GM23338 (cell line): ENCODE measurements at regions not wholly inside any gene's neighbourhood (a gene's known extent, or its start where the extent isn't known, plus 50 kb on each side); places are given as distances from the start of the nearest gene placed in this dataset.

Experiments used
- ATAC-seq: fragments of 200-7000 bp; cut with Tn5 transposase; 3 replicates; pipeline ENCODE4 v1.9.1; 2020
- DNase-seq: peaks from one replicate; pipeline ENCODE4 v3.0.0-alpha.2; 2015; ENCODE audit warnings: low spot score
- H2AFZ ChIP-seq: fragments of 200-600 bp; sonication (generic); 2 replicates; pipeline ENCODE4 v1.8.0; 2016; ENCODE audit warnings: antibody characterized with exemption, mild to moderate bottlenecking, moderate library complexity
- H3F3A ChIP-seq: fragments of 200-600 bp; sonication (generic); replicated peaks from 2 replicates; pipeline ENCODE4 v1.8.0; 2017; ENCODE audit warnings: antibody characterized with exemption, mixed run types, low read depth
- H3K27ac ChIP-seq: fragments of 200-600 bp; sonication (generic); 2 replicates; pipeline ENCODE4 v1.6.1; 2016; ENCODE audit warnings: low read depth
- H3K27me3 ChIP-seq: fragments of 200-600 bp; sonication (generic); 2 replicates; pipeline ENCODE4 v1.8.0; 2016; ENCODE audit warnings: mild to moderate bottlenecking, mixed run types, moderate library complexity; ENCODE audit not compliant: insufficient read depth
- H3K36me3 ChIP-seq: fragments of 200-600 bp; sonication (generic); 2 replicates; pipeline ENCODE4 v1.8.0; 2016; ENCODE audit warnings: mild to moderate bottlenecking; ENCODE audit not compliant: insufficient read depth
- H3K4me1 ChIP-seq: fragments of 200-600 bp; sonication (generic); 2 replicates; pipeline ENCODE4 v1.8.0; 2016; ENCODE audit warnings: mild to moderate bottlenecking, moderate library complexity; ENCODE audit not compliant: insufficient read depth
- H3K4me2 ChIP-seq: fragments of 200-600 bp; sonication (generic); 2 replicates; pipeline ENCODE4 v1.7.1; 2017; ENCODE audit warnings: mixed run types
- H3K4me3 ChIP-seq: fragments of 200-600 bp; sonication (generic); 2 replicates; pipeline ENCODE4 v1.6.1; 2016; ENCODE audit warnings: mixed run types
- H3K79me2 ChIP-seq: fragments of 200-600 bp; sonication (generic); replicated peaks from 2 replicates; pipeline ENCODE4 v1.8.0; 2017; ENCODE audit warnings: mild to moderate bottlenecking; ENCODE audit not compliant: insufficient read depth
- H3K9me2 ChIP-seq: fragments of 200-600 bp; sonication (generic); 2 replicates; pipeline ENCODE4 v1.8.0; 2017; ENCODE audit not compliant: insufficient read depth
- H4K20me1 ChIP-seq: fragments of 200-600 bp; sonication (generic); replicated peaks from 2 replicates; pipeline ENCODE4 v1.8.0; 2017; ENCODE audit warnings: mild to moderate bottlenecking; ENCODE audit not compliant: insufficient read depth
- H3K27ac Mint-ChIP-seq: 2 replicates; pipeline ENCODE4 v1.8.0; 2020; ENCODE audit warnings: inconsistent platforms, mild to moderate bottlenecking, moderate library complexity, mixed read lengths
- H3K27me3 Mint-ChIP-seq: 3 replicates; pipeline ENCODE4 v1.8.0; 2022; ENCODE audit warnings: low read depth, mild to moderate bottlenecking, moderate library complexity, mixed read lengths, inconsistent platforms; ENCODE audit not compliant: insufficient read depth, poor library complexity
- H3K36me3 Mint-ChIP-seq: 3 replicates; pipeline ENCODE4 v1.8.0; 2021; ENCODE audit warnings: low read depth, mild to moderate bottlenecking, inconsistent platforms, moderate library complexity, mixed read lengths
- H3K4me1 Mint-ChIP-seq: 3 replicates; pipeline ENCODE4 v1.8.0; 2020; ENCODE audit warnings: mild to moderate bottlenecking, inconsistent platforms, mixed read lengths
- H3K4me3 Mint-ChIP-seq: 3 replicates; pipeline ENCODE4 v1.8.0; 2021; ENCODE audit warnings: moderate library complexity, mild to moderate bottlenecking, inconsistent platforms, mixed read lengths
- H3K9me3 Mint-ChIP-seq: 3 replicates; pipeline ENCODE4 v1.8.0; 2020; ENCODE audit warnings: moderate library complexity, mild to moderate bottlenecking, inconsistent platforms, mixed read lengths
- CREB1 ChIP-seq: fragments of 250-450 bp; sonication (Bioruptor Pico); IDR thresholded peaks from 2 replicates; pipeline ENCODE4 v1.5.0; 2020; ENCODE audit warnings: low read depth, mild to moderate bottlenecking, moderate library complexity
- CTCF ChIP-seq, 2 experiments: fragments of 200-600 bp in 1 of 2; sonication (generic) in 1 of 2; conservative IDR thresholded peaks; 2 replicates each; pipeline versions ENCODE4 v1.5.1 to v1.6.1; 2016 to 2017; ENCODE audit warnings: antibody characterized with exemption in 2 of 2, low read depth in 2 of 2, mild to moderate bottlenecking in 2 of 2, moderate library complexity in 1 of 2
- EZH2 ChIP-seq: fragments of 200-600 bp; sonication (generic); IDR thresholded peaks from one replicate; pipeline ENCODE4 v1.8.0; 2017; ENCODE audit warnings: antibody characterized with exemption, mild to moderate bottlenecking, low read depth; ENCODE audit not compliant: unreplicated experiment
- EZH2phosphoT487 ChIP-seq: fragments of 200-600 bp; sonication (generic); IDR thresholded peaks from one replicate; pipeline ENCODE4 v1.8.1; 2018; ENCODE audit warnings: antibody characterized with exemption; ENCODE audit not compliant: unreplicated experiment
- JUNB ChIP-seq: IDR thresholded peaks from one replicate; pipeline ENCODE4 v1.6.1; 2016; ENCODE audit warnings: antibody characterized with exemption; ENCODE audit not compliant: unreplicated experiment
- NANOG ChIP-seq: IDR thresholded peaks from 2 replicates; pipeline ENCODE4 v1.6.1; 2016; ENCODE audit warnings: antibody characterized with exemption, borderline replicate concordance
- POLR2AphosphoS5 ChIP-seq: IDR thresholded peaks from 2 replicates; pipeline ENCODE4 v1.6.1; 2016; ENCODE audit warnings: antibody characterized with exemption, low read depth
- STAT1 ChIP-seq: IDR thresholded peaks from one replicate; pipeline ENCODE4 v1.6.1; 2016; ENCODE audit warnings: antibody characterized with exemption; ENCODE audit not compliant: unreplicated experiment
- ZNF114 ChIP-seq: fragments of 250-450 bp; sonication (Bioruptor Pico); IDR thresholded peaks from 2 replicates; pipeline ENCODE4 v1.5.0; 2020; ENCODE audit warnings: mild to moderate bottlenecking, moderate library complexity
- ZNF331 ChIP-seq: fragments of 250-450 bp; sonication (Bioruptor Pico); IDR thresholded peaks from 2 replicates; pipeline ENCODE4 v1.5.0; 2020; ENCODE audit warnings: low read depth, mild to moderate bottlenecking, moderate library complexity
- TF ChIP-seq, protein P1 (sequence below): IDR thresholded peaks from one replicate; pipeline ENCODE4 v1.6.1; 2018; ENCODE audit warnings: antibody characterized with exemption; ENCODE audit not compliant: unreplicated experiment
- TF ChIP-seq, protein P2 (sequence below): IDR thresholded peaks from 2 replicates; pipeline ENCODE4 v1.6.1; 2016; ENCODE audit warnings: antibody characterized with exemption

DNA sequence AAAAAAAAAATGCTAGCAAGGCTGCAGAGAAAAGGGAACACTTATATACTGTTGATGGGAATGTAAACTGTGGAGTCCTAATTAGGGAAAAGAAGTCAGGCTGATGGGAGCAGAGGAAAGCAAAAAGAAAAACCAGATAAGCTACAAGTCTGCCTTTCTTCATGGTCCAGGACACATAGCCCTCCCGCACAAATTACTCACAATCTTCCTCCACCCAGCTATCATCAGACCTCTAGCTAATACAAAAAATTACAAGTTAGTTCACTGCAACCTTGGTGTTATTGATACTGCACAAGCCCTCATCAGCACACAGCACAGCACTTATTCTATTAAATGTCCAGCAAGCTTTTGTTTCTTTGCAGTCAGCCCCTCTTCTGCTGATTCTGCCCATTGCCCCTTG is 186.0 kb upstream of the ADRA1B start (continued):
- TF ChIP-seq EZH2phosphoT487 (no peak), POLR2AphosphoS5 (no peak), ZNF114 (CRISPR knock-in tag) (no peak), CTCF (conservative IDR thresholded peaks at IDR 0.05; ENCODE audit: low read depth in 2 of 2) (no peak), CREB1 (CRISPR knock-in tag) (no peak), STAT1 (no peak), JUNB (no peak), EZH2 (no peak), NANOG (no peak)
- TF ChIP-seq, protein P1, sequence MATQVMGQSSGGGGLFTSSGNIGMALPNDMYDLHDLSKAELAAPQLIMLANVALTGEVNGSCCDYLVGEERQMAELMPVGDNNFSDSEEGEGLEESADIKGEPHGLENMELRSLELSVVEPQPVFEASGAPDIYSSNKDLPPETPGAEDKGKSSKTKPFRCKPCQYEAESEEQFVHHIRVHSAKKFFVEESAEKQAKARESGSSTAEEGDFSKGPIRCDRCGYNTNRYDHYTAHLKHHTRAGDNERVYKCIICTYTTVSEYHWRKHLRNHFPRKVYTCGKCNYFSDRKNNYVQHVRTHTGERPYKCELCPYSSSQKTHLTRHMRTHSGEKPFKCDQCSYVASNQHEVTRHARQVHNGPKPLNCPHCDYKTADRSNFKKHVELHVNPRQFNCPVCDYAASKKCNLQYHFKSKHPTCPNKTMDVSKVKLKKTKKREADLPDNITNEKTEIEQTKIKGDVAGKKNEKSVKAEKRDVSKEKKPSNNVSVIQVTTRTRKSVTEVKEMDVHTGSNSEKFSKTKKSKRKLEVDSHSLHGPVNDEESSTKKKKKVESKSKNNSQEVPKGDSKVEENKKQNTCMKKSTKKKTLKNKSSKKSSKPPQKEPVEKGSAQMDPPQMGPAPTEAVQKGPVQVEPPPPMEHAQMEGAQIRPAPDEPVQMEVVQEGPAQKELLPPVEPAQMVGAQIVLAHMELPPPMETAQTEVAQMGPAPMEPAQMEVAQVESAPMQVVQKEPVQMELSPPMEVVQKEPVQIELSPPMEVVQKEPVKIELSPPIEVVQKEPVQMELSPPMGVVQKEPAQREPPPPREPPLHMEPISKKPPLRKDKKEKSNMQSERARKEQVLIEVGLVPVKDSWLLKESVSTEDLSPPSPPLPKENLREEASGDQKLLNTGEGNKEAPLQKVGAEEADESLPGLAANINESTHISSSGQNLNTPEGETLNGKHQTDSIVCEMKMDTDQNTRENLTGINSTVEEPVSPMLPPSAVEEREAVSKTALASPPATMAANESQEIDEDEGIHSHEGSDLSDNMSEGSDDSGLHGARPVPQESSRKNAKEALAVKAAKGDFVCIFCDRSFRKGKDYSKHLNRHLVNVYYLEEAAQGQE, result no peak

- peak overlapping the region; percentile 38; the same call in 1 of the 2 replicates for H2AFZ ChIP-seq
- H3K79me2 ChIP-seq, result no peaks in the 10 kb centered on the region
- Mint-ChIP-seq H3K9me3 (no peaks in the 10 kb centered on the region), H3K27ac (no peak overlapping the region), H3K36me3 (no peaks in the 10 kb centered on the region), H3K4me1 (no peaks in the 10 kb centered on the region), H3K4me3 (no peak overlapping the region), H3K27me3 (no peaks in the 10 kb centered on the region)
- no peak for ATAC-seq
- no peak overlapping the region for H3K4me3 ChIP-seq
- no peaks in the 10 kb centered on the region for H3K4me1 ChIP-seq
- no peak overlapping the region for H3K4me2 ChIP-seq
- H3F3A ChIP-seq, result no peaks in the 10 kb centered on the region
- no peaks in the 10 kb centered on the region for H3K27me3 ChIP-seq
- no peak for DNase-seq
- no peak overlapping the region for H3K27ac ChIP-seq
- H4K20me1 ChIP-seq, result no peaks in the 10 kb centered on the region
- no peaks in the 10 kb centered on the region for H3K36me3 ChIP-seq
- H3K9me2 ChIP-seq, result no peaks in the 10 kb centered on the region
- no peak for TF ChIP-seq ZNF331
- no peak for TF ChIP-seq POLR2AphosphoS5
- no peak for TF ChIP-seq STAT1
- no peak for TF ChIP-seq ZNF114 (CRISPR knock-in tag)
- TF ChIP-seq NANOG, result no peak
- no peak for TF ChIP-seq CTCF (conservative IDR thresholded peaks at IDR 0.05; ENCODE audit: low read depth in 2 of 2)
- no peak for TF ChIP-seq EZH2phosphoT487
- TF ChIP-seq CREB1 (CRISPR knock-in tag), result no peak
- no peak for TF ChIP-seq JUNB
- TF ChIP-seq, protein P1, result no peak
- TF ChIP-seq, protein P2, sequence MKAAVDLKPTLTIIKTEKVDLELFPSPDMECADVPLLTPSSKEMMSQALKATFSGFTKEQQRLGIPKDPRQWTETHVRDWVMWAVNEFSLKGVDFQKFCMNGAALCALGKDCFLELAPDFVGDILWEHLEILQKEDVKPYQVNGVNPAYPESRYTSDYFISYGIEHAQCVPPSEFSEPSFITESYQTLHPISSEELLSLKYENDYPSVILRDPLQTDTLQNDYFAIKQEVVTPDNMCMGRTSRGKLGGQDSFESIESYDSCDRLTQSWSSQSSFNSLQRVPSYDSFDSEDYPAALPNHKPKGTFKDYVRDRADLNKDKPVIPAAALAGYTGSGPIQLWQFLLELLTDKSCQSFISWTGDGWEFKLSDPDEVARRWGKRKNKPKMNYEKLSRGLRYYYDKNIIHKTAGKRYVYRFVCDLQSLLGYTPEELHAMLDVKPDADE, result no peak
These were observed 184.1 kb upstream of the ADRA1B start for GRCh38 chr5:159732220-159732619.
